ENCODE measurements at regions not wholly inside any gene's neighbourhood (a gene's known extent, or its start where the extent isn't known, plus 50 kb on each side); places are given as distances from the start of the nearest gene placed in this dataset.
"Not testable (repeated sequence)": the region's sequence is repeated elsewhere in the genome, so short reads cannot be mapped to it uniquely, and the experiment has no call there.

DNA sequence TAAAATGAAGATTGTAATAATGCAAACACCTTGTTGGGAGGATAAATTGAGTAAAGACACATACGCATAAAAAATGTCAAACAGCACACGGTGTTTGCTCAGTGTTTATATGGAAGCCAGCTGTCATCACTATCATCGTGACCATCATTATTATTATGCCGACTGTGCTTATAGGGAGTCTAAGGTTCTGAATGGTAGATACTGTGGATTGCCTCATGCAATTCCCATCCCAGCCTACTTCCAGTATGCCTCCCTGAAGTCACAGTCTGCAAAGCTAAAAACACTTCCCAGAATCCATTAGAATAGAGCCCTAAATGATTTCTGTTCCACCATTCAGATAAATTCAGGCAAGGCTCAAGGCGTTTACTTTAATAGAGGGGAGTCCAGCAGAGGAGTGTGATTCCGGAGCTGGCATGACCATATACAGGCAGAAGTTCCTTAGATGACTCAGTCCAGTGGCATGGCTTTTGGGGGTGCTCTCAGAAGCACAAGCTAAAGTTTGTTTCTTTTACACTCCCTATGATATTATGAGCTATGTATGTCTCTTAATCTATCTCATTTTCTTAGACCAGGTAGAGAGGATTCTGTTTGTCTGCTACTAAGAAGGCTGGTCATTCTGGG lies 148.7 kb downstream of the MEX3B start:
- peak; percentile 4 for DNase-seq

DNA sequence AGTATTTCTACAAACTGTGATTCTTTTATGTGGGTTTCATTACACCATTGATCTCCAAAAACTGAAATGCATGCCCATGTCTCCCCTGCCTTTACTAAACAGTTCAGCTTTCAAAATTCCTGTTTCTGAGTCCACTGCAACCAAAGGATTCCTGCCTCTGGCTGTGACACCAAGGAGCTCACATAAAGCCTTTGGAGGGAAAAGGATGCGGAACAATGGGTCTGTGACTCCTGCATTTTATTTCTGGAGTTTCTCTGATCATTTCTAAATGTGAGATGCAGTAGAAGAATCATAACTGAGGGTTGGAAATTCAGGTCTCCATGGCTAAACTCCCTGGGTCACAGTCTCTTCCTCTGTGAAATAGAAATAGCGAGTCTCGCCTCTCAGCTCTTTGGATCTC lies 149.5 kb downstream of the MEX3B start:
- no peak for DNase-seq

DNA sequence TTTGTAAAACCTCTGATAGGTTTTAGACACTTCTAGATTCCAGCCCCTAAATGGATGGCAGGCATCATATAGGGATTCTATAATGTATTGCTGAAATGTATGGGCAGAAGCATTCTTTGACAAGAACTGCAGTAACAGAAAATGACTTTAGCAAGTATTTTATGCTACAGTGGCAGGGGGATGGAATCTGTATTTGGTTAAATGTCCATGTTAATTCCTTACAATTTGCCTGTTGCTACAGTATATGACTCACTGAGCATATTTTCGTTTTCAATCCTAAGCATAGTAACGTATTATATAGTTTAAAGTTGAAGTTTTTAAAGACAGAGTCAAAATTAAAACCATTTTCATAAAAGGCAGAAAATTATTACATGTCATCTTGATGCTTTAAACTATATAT lies 150.1 kb downstream of the MEX3B start:
- DNase-seq = no peak

DNA sequence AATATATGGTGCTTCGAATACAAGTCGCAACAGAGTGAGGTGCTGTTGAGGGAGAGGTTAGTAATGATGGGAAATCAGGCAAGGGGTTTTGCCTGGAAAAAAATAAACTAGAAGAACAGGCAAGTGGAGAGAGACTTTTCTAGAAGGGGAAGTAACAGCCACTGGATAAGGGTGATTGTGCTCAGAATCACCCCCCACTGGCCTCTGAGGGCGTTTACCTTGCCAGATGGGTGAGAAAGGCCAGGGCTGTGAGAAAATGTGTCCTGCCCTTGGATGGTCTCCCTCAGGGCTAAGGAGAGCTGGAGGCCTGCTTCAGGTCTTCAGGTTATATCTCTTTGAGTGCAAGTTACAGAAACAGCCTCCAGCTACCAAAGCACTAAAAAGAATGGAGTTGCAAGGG lies 151.8 kb downstream of the MEX3B start:
- no peak for DNase-seq

DNA sequence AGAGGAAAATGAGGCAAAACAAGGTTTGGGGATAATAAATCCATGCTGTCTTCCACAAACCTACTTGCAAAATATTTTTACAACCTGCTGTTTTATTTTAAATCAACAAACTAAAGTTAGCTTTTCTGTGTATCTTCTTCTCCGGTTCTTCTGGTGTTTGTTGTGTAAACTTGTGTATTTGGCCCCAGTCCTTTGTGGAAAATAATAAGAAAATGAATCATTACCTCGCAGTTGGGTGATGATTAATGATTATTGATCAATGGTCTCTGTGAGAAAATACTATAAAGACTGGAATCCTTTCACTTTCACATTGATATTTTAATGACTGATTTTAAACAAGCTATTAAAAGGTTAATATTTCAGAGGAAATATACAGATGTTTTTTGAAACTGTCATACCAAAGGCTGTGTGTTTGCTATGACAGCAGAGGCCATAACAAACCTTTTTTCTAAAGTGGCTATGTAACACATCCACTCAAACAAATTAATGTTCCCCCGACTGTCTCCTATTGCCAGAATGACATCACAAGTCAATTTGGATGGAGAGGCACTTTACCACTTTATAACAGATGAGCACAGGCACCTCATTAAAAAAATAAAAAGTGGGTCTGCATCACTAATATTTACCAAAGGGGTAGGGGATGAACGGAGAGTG lies 152.5 kb downstream of the MEX3B start:
- DNase-seq = no peak

DNA sequence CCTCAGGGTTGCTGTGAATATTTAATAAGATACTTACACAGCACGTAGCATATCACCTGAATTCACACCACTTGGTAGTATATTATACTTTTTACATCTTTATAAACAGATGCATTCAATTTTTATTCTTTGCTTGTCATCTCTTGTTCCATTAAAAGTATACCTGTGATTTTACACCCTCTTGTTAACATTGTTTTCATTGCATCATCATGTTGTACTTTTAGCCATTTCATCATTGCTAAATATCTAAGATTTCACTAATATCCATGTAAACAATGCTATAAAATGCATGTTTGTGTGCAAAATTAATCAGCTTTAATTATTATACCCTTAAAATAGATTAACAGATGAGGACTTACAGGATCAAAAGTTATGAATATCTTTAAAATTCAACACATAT lies 155.3 kb downstream of the MEX3B start:
- no peak for DNase-seq

DNA sequence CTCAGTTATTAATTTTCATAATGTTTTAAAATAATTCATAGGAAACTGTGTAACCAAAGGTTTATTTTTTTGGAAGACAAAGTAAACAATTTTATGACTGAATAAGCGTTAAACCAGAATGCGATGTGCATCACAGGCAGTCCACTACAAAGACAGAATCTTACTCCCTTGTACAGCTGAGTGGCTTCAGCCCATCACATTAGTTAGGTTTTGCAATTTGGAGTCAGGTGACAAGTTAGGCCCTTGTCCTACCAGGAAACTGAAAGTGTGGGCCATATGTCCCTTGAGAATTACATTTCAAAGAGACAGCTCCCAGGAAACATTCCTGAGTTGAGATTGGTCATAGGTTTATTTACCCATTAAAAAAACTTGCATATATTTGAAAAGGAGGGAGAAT lies 156.3 kb downstream of the MEX3B start:
- no peak for DNase-seq

DNA sequence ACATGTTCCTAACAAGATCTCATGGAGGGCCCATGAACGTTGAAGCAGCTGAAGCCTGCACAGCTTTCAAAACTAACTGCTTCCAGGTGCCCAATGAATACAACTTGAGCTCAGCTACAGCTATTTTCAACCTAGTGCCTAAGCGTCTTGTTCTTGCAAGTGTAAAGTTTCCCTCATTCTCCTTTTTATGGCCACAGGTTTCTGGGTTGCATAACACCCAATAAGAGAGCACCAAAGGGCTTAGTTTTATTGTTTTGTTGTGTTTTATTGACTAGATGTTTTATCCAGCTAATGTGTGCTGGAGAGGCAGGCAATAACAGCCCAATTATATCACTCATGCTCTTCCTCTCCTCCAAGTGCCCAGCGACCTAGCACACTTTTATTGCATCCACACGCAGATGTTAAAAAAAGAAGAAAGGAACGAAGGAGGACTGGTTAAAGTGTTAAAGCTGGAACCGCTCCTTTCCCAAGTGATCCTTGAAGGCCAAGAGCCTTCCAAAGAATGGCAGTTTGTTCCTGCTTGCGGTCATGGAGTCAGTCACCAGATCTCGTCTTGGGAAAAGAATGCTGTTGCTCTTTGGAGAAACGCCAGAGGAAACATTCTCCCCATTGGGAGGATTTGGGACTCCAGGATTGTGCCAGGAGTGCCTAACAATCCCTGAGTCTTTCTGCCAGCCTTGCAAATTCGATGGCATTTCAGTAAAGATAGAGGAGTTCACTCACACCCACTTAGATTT lies 156.9 kb downstream of the MEX3B start:
- no peak for DNase-seq

DNA sequence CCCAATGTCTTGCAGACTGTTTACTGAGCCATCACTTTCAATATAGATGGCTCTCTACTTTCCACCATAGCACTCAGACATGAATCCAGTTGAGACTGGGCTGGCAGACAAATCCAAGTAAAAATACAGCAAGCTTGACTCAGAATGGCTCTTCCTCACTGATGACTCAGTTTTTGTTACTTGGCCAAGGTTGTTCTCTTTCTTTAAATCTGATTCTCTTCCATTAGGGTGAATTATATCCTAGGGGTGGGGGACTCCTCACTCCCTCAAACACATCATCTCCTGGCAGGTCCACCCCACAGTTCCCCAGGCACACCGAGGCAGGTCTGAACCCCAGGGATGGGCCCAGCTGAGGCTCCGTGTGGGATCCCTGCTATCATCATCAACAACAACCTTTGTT lies 157.9 kb downstream of the MEX3B start:
- DNase-seq = no peak

DNA sequence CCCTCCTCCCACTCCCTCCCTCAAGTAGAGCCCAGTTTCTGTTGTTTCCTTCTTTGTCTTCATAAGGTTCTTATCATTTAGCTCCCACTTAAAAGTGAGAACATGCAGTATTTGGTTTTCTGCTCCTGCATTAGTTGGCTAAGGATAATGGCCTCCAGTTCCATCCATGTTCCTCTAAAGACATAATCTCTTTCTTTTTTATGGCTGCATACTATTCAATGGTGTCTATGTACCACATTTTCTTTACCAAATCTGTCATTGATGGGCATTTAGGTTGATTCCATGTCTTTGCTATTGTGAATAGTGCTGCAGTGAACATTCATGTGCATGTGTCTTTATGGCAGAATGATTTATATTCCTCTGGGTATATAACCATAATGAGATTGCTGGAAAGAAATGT lies 158.6 kb downstream of the MEX3B start:
- not testable (repeated sequence) for DNase-seq

DNA sequence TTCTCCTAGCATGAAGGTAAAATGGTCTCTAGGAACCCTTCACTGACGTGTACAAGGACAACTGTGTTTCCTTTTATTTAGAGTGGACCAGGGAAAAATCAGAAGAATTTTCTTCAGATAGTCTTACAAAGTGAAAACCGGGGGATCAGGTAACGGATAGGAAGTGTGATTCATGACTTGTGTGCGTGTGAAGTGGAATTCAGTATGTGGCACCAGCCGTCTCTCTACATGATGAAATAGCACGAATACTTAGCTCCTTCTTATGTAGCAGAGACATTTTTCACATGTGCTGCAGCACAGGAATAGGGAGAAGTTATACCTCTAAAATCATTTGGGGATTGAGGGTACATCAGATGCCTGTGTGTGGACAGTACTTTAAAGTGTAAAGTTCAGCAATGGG lies 159.2 kb downstream of the MEX3B start:
- DNase-seq = no peak

DNA sequence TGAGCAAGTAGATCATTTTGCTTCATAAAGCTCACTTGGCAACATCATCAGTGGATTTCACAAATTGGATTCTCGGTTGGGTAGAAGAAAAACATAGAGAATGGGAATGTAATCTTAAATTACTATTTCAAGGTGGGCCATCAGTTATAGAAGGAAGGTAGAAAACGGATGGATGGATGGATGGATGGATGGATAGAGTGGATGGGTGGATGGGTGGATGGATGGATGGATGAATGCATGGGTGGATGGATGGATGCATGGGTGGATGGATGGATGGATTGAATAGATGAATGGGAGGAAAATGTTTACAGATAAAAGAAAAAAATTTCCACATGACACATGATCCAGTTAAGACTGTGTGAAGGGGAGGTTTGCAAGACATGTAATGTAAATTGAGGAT lies 159.7 kb downstream of the MEX3B start:
- DNase-seq = no peak

DNA sequence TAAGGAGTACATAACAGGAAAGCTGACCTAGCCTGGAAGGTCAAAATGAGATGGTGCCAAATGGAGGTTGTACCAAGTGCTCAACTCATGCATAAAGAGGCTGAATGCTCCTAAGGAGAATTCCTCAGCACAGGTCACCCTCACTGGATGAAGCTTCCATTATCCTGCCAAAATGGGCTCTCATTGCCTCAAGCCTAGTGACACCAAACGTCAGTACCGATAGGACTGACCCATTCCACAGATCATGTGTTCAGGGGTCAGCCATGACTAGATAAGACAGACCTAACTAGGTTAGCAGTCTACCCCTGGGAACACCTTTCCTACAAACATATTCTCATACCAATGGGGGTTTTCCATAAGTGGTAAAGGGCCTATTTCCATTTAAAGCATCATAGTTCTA lies 160.7 kb downstream of the MEX3B start:
- DNase-seq = no peak

DNA sequence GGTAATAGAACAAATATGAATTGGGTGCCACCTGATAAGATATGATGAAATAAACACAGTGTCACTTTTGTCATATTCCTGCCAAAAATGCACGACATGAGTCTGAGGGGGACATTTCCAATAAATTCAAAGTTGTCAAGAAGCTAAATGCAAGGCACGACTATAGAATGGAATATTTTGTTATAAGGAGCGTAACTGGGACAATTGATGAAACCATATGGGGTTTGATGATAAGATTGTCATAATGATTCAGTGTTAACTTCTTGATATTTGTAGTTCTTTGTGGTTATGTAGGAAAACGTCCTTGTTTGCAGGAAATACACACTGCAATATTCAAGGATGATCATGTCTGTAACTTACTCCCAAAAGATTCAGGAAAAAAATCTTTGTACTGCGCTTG lies 163.3 kb downstream of the MEX3B start:
- no peak for DNase-seq

DNA sequence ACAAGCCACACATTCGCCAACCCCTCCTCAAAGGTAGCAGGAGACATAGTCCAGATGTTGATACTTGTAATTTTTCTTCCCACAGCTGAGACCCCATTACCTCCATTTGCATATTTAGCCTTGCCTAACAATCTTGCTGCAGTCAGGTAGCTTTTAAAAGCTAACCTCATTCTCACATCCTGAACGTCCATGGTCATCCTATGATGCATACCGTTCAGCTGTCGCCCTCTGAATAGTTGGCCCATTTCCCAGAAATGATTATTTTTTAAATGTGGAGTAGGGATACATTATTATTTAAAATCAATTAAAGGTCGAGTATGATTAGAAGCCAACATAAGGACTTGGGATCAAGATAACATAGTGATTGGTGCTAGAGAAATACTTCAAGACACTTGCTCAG lies 165.0 kb downstream of the MEX3B start:
- no peak for DNase-seq

DNA sequence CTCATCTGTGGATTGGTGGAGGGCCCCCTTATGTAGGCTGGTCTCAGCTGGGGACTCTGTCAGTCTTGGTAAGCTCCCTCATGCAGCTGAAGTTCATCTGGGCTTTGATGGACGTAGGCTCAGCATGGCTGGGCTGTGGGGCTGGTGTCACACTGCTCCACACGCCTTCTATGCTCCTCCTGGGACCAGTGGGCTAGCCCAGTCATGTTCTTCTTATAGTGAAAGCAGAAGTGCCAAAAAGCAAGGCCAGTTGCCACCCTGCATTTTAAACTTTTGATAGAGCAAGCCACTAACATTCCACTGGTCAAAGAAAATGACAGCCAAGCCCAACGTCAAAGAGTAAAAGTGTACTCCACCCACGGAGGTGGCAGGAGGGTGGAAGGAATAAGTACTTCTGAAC lies 165.5 kb downstream of the MEX3B start:
- no peak for DNase-seq

DNA sequence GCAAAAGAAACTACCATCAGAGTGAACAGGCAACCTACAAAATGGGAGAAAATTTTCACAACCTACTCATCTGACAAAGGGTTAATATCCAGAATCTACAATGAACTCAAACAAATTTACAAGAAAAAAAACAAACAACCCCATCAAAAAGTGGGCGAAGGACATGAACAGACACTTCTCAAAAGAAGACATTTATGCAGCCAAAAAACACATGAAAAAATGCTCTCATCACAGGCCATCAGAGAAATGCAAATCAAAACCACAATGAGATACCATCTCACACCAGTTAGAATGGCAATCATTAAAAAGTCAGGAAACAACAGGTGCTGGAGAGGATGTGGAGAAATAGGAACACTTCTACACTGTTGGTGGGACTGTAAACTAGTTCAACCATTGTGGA lies 170.1 kb downstream of the MEX3B start:
- not testable (repeated sequence) for DNase-seq

DNA sequence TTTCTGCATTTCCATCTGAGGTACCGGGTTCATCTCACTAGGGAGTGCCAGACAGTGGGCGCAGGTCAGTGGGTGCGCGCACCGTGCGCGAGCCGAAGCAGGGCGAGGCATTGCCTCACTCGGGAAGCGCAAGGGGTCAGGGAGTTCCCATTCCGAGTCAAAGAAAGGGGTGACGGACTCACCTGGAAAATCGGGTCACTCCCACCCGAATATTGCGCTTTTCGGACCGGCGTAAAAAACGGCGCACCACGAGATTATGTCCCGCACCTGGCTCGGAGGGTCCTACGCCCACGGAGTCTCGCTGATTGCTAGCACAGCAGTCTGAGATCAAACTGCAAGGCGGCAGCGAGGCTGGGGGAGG lies 175.1 kb downstream of the MEX3B start:
- DNase-seq = not testable (repeated sequence)

DNA sequence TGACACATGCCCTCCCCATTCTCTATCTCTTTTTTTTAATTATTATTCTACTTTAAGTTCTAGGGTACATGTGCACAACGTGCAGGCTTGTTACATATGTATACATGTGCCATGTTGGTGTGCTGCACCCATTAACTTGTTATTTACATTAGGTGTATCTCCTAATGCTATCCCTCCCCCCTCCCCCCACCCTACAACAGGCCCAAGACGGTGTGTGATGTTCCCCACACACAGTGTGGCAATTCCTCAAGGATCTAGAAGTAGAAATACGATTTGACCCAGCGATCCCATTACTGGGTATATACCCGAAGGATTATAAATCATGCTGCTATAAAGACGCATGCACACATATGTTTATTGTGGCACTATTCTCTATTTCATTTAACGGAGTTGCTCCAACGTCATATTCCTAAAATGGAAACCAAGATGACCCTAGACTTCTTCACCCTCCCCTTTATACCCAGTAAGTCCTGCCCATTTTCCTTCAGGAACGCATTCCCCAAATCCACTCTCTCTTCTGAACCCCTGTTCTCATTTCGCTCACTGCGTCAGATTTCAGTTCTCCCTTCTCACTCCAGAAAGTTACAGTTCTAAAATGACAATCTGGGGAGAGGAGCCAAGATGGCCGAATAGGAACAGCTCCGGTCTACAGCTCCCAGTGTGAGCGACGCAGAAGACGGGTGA lies 175.6 kb downstream of the MEX3B start:
- DNase-seq = not testable (repeated sequence)

DNA sequence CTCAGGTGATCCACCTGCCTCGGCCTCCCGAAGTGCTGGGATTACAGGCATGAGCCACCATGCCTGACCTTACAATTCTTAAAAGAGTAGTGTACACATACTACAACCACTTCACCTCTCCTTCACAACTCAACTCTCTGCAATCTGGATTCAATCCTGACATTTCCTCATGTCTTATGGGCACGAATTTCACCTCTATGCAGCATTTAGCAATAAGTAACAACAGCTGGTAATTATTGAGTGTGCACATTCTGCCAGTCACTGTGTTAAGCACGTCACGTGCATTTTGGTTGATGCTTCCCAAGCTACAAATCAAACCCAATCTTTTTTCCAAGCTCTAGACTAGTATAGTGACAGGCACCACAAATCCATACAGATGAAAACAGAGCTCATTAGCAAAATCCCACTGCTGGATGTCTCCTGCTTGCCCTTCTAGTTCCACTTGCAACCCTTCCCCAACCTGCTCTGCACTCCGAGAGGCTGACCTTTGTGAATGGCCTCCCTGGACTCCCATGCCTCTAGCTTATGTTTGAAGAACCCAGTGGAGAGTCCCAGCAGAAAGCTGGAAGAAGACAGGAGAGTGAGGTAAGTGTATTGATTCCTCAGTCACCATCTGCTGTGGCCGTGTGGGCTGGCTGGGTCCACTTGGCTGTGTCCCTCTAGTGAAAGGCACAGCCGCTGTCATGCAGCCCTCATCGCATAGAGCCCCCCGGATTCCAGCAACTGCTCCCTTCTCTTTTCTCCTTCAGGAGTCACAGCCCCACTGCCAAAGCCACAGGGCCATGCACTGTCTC lies 176.5 kb downstream of the MEX3B start:
- no peak for DNase-seq

DNA sequence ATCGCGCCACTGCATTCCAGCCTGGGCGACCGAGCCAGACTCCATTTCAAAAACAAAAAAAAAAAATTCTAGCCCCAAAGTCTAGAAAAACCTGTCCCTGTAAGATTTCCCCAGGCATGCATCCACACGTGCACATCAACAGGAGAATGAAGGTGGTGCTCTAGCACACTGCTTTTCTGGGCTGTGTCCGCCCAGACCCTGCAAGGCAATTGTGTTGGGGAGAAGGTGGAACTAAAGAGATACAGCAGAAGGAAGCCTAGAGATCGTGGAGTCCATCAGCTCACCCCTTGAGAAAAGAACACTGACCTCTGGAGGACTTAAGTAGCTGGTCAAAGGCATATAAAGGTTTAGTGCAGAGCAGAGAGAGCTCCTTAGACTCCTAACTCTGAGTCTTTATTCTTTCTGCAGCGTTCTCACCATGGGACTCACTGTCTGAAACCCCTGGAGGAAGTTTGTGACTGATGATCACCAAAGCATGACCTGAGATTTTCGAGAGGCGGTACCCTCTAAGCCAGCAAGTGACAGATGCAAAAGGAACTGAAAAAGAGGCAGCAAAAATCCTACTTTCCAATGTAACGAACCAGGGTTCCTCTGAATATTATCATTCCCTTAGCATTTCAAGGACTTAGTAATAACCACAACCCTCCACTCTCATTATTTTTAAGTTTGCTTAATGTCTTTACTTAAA lies 179.8 kb downstream of the MEX3B start:
- no peak for DNase-seq

DNA sequence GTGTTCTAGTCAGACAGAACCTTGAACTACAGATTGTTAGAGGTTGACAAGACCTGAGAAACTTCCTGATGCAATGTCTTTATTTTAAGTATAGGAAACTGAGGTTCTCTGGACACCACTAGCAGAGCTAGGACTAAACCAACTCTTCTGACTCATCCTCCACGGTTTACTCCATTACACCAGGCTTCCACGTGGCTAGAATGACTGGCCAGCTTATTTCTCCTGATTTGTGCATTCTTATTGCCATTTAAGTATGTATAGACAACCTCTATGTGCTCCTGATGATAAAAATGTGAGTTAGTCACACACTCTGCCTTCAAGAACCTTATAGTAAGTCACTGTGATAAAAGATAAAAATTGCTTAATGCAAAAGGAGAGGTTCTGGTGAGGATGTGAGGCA lies 182.7 kb downstream of the MEX3B start:
- DNase-seq = no peak
